Small intestine (tissue), 7 donors: ENCODE measurements at regions not wholly inside any gene's neighbourhood (a gene's known extent, or its start where the extent isn't known, plus 50 kb on each side); places are given as distances from the start of the nearest gene placed in this dataset.

Experiments
- DNase-seq, 2 donors: peaks; one replicate each; pipeline versions ENCODE4 v3.0.0 to v3.0.0-alpha.2; 2013
- FAIRE-seq: peaks from 2 replicates; lab custom pipeline; 2012; peaks lifted over from hg19 to GRCh38; lab: Jason Lieb, UNC
- H3K27ac ChIP-seq, 3 donors: one replicate each; pipeline ENCODE4 v1.5.1; 2013; ENCODE audit warnings: low read length in 2 of 3, mild to moderate bottlenecking in 2 of 3, control low read depth in 1 of 3, inconsistent platforms in 1 of 3, low read depth in 1 of 3, moderate library complexity in 1 of 3
- H3K27me3 ChIP-seq, 3 donors: one replicate each; pipeline ENCODE4 v1.6.1; 2013; ENCODE audit warnings: low read length in 3 of 3, inconsistent platforms in 1 of 3; ENCODE audit not compliant: control insufficient read depth in 3 of 3, insufficient read depth in 3 of 3
- H3K36me3 ChIP-seq, 3 donors: one replicate each; pipeline ENCODE4 v1.6.1; 2013; ENCODE audit warnings: low read length in 3 of 3, inconsistent platforms in 1 of 3, low read depth in 1 of 3, mild to moderate bottlenecking in 1 of 3, moderate library complexity in 1 of 3; ENCODE audit not compliant: control insufficient read depth in 3 of 3, insufficient read depth in 2 of 3
- H3K4me1 ChIP-seq, 3 donors: one replicate each; pipeline ENCODE4 v1.6.1; 2013; ENCODE audit warnings: low read length in 2 of 3, inconsistent platforms in 1 of 3, low read depth in 1 of 3, mild to moderate bottlenecking in 1 of 3, moderate library complexity in 1 of 3; ENCODE audit not compliant: control insufficient read depth in 3 of 3, insufficient read depth in 2 of 3
- H3K4me3 ChIP-seq, 3 donors: one replicate each; pipeline ENCODE4 v1.5.1; 2013; ENCODE audit warnings: low read length in 3 of 3, control low read depth in 1 of 3, inconsistent platforms in 1 of 3, low read depth in 1 of 3, mild to moderate bottlenecking in 1 of 3, moderate library complexity in 1 of 3
- H3K9me3 ChIP-seq, 2 donors: one replicate each; pipeline ENCODE4 v1.6.1; 2013; ENCODE audit warnings: low read depth in 1 of 2, low read length in 1 of 2; ENCODE audit not compliant: control insufficient read depth in 2 of 2, insufficient read depth in 1 of 2
- WGBS, 3 donors: extraction: QIAGEN DNeasy Blood & Tissue Kit; methylation state at CpG; one replicate each; pipeline ENCODE4 v1.1.7; 2013; 5-methylcytosine and 5-hydroxymethylcytosine counted together
- donor health status: healthy with polysubstance abuse.
- donor health status: control.
- donor health status: control.
- donor health status: Bipolar disorder and iron deficiency.
- donor health status: healthy.

GRCh38 chr9:90433398-90433941, 209.2 kb downstream of the DIRAS2 start:
- H3K4me1 ChIP-seq, result no peaks in the 10 kb centered on the region
- DNase-seq, result peak; percentile 41 to 82
- FAIRE-seq, result no peak
- 27 to 38% (median 30%) methylated on average over 17 of the region's 17 CpGs for WGBS, 3 donors
- H3K4me3 ChIP-seq, result peak overlapping the region in 1 of 3 donors; percentile 8
- H3K36me3 ChIP-seq, result no peaks in the 10 kb centered on the region
- H3K27ac ChIP-seq, result no peak overlapping the region
- H3K9me3 ChIP-seq, result no peaks in the 10 kb centered on the region
- no peaks in the 10 kb centered on the region for H3K27me3 ChIP-seq

DNA sequence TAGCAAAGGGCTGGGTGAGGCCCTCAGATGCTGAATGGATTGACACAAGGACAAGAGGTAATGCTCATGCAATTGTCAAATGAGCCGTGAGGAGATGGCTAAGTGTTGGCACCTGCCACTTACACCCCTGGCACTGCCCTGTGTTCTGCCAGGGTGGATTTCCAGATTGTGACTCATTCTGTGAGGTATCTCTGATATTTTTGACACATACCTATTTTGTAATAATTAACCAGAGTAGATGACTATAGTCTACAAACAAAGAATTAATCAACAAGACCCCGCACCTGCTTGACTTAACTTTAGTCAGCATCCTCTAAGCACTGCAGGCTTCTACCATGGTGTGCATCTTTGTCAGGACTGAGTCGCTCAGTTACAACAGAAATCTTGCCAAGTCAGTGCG, 200.8 kb downstream of the DIRAS2 start:
- Histone ChIP-seq H3K36me3 (no peaks in the 10 kb centered on the region), H3K27me3 (peaks cover 0 to 6% (median 0%) of the 10 kb centered on the region in 3 donors), H3K4me3 (no peak overlapping the region), H3K9me3 (peaks cover 0 to 2% of the 10 kb centered on the region in 2 donors), H3K27ac (no peak overlapping the region), H3K4me1 (no peaks in the 10 kb centered on the region)
- FAIRE-seq (no peak), DNase-seq (no peak)
- 18 to 54% (median 40%) methylated on average over 4 of the region's 4 CpGs for WGBS, 3 donors

- Histone ChIP-seq H3K4me1 (no peaks in the 10 kb centered on the region), H3K4me3 (no peak overlapping the region), H3K36me3 (no peaks in the 10 kb centered on the region), H3K27ac (no peak overlapping the region), H3K27me3 (peaks cover 0 to 6% (median 0%) of the 10 kb centered on the region in 3 donors), H3K9me3 (peaks cover 0 to 2% of the 10 kb centered on the region in 2 donors)
- no peak for FAIRE-seq
- 66 to 72% (median 71%) methylated on average over 5 of the region's 5 CpGs for WGBS, 3 donors
- DNase-seq, result no peak
These were observed 199.9 kb downstream of the DIRAS2 start for GRCh38 chr9:90442723-90443122.

GRCh38 chr9:90444609-90445204, 197.9 kb downstream of the DIRAS2 start:
- H3K9me3 ChIP-seq, result no peaks in the 10 kb centered on the region
- H3K27me3 ChIP-seq, result peaks cover 0 to 6% (median 0%) of the 10 kb centered on the region in 3 donors
- H3K27ac ChIP-seq, result no peak overlapping the region
- WGBS, 3 donors, result 81 to 84% (median 81%) methylated on average over 6 of the region's 6 CpGs
- FAIRE-seq (no peak), DNase-seq (no peak)
- H3K4me3 ChIP-seq, result no peak overlapping the region
- H3K36me3 ChIP-seq, result no peaks in the 10 kb centered on the region
- H3K4me1 ChIP-seq, result no peaks in the 10 kb centered on the region

DNA sequence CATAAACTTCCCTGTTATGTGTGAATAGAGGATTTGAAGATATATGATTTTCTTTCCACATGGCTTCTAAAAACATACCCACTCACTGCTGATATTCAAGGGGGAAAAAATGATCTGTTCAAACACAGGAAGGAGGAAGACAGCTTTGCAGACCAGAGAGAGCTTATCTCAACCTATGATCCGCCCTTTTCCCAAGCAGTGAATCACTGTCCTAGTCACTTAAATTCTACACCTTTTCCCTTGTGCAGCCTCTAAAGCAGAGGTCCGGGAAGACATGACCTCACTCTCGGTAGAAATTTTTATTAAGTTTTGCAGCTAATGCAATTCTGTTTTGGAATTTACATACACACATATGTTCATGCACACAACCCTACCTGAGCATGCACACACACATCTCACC, 197.2 kb downstream of the DIRAS2 start:
- DNase-seq, result no peak
- H3K27ac ChIP-seq, result no peak overlapping the region
- no peak overlapping the region for H3K4me3 ChIP-seq
- WGBS, 3 donors, result 65 to 84% (median 84%) methylated on average over 3 of the region's 3 CpGs
- no peaks in the 10 kb centered on the region for H3K9me3 ChIP-seq
- FAIRE-seq, result no peak
- H3K27me3 ChIP-seq, result peaks cover 0 to 6% (median 0%) of the 10 kb centered on the region in 3 donors
- no peaks in the 10 kb centered on the region for H3K4me1 ChIP-seq
- H3K36me3 ChIP-seq, result no peaks in the 10 kb centered on the region

GRCh38 chr9:90446200-90446948, 196.2 kb downstream of the DIRAS2 start:
- H3K9me3 ChIP-seq, result no peaks in the 10 kb centered on the region

DNA sequence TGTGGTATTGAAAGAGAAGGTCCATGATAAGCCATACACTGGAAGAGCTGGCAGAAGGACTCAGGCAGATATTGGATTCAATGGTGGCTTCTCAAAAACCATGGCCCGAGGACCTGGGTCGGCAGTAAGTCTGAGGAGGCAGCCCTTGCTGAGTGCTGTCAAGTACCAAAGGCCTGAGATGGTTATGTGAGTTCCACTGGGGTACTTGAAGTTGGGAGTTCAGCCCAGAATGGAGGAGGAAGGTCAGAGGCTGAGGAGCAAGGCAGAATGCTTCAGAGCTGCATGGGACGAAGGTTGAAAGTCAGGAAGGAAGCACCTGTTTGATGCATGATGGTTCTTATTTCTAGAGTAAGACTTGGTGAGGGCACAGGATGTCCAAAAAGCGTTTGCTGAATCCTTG, 194.9 kb downstream of the DIRAS2 start:
- no peak overlapping the region for H3K4me3 ChIP-seq
- 73 to 86% (median 78%) methylated on average over 4 of the region's 4 CpGs for WGBS, 3 donors
- DNase-seq (no peak), FAIRE-seq (no peak)
- no peak overlapping the region for H3K27ac ChIP-seq
- H3K4me1 ChIP-seq, result no peaks in the 10 kb centered on the region
- H3K36me3 ChIP-seq, result no peaks in the 10 kb centered on the region
- peaks cover 0 to 4% (median 0%) of the 10 kb centered on the region in 3 donors for H3K27me3 ChIP-seq
- no peaks in the 10 kb centered on the region for H3K9me3 ChIP-seq

More at GRCh38 chr9:90446200-90446948, 196.2 kb downstream of the DIRAS2 start:
- FAIRE-seq (no peak), DNase-seq (no peak)
- no peak overlapping the region for H3K4me3 ChIP-seq
- no peak overlapping the region for H3K27ac ChIP-seq
- peaks cover 0 to 6% (median 0%) of the 10 kb centered on the region in 3 donors for H3K27me3 ChIP-seq
- 77 to 85% (median 78%) methylated on average over 7 of the region's 7 CpGs for WGBS, 3 donors
- no peaks in the 10 kb centered on the region for H3K4me1 ChIP-seq
- H3K36me3 ChIP-seq, result no peaks in the 10 kb centered on the region

- 67 to 91% (median 68%) methylated on average over 4 of the region's 4 CpGs for WGBS, 3 donors
- H3K27me3 ChIP-seq, result no peaks in the 10 kb centered on the region
- H3K4me1 ChIP-seq, result no peaks in the 10 kb centered on the region
- no peak overlapping the region for H3K27ac ChIP-seq
- H3K4me3 ChIP-seq, result no peak overlapping the region
- H3K9me3 ChIP-seq, result no peaks in the 10 kb centered on the region
- DNase-seq (no peak), FAIRE-seq (no peak)
- H3K36me3 ChIP-seq, result no peaks in the 10 kb centered on the region
These were observed 193.3 kb downstream of the DIRAS2 start for GRCh38 chr9:90449213-90449925.
